HepG2 (cell line): ENCODE measurements at regions not wholly inside any gene's neighbourhood (a gene's known extent, or its start where the extent isn't known, plus 50 kb on each side); places are given as distances from the start of the nearest gene placed in this dataset.

ENCODE experiments used
- ATF2 ChIP-seq: sonication (generic); formaldehyde crosslinking; IDR thresholded peaks from 2 replicates; pipeline ENCODE4 v1.4.0; 2020; ENCODE audit warnings: missing genetic modification reagents
- CTCF ChIP-seq: sonication (generic); formaldehyde crosslinking; IDR thresholded peaks from 2 replicates; pipeline ENCODE4 v1.5.0; 2020; ENCODE audit warnings: mild to moderate bottlenecking, missing genetic modification reagents, moderate library complexity
- E2F5 ChIP-seq: sonication (generic); formaldehyde crosslinking; conservative IDR thresholded peaks from 2 replicates; pipeline ENCODE4 v1.4.0; 2020; ENCODE audit warnings: missing genetic modification reagents
- FOXM1 ChIP-seq: sonication (generic); formaldehyde crosslinking; IDR thresholded peaks from 2 replicates; pipeline ENCODE4 v1.5.0; 2020; ENCODE audit warnings: missing genetic modification reagents
- MXD4 ChIP-seq: IDR thresholded peaks from 2 replicates; pipeline ENCODE4 v1.6.1; 2016; ENCODE audit warnings: mild to moderate bottlenecking, missing biosample characterization, missing genetic modification reagents
- NFYB ChIP-seq: sonication (generic); formaldehyde crosslinking; IDR thresholded peaks from 2 replicates; pipeline ENCODE4 v1.4.0; 2020; ENCODE audit warnings: missing genetic modification reagents
- POLR2AphosphoS2 ChIP-seq: IDR thresholded peaks from 2 replicates; pipeline ENCODE4 v1.6.1; 2011; ENCODE audit warnings: low read depth, low read length, improper control_type of control experiment
- POLR2AphosphoS5 ChIP-seq: IDR thresholded peaks from 2 replicates; pipeline ENCODE4 v1.6.1; 2012; ENCODE audit warnings: low read depth, low read length
- ZFP1 ChIP-seq: IDR thresholded peaks from 2 replicates; pipeline ENCODE4 v1.6.1; 2016

GRCh38 chr2:37862620-37863019, 62.5 kb upstream of the RMDN2 start:
- TF ChIP-seq POLR2AphosphoS5 (no peak), CTCF (CRISPR knock-in tag) (no peak), FOXM1 (no peak), POLR2AphosphoS2 (no peak), NFYB (CRISPR knock-in tag) (no peak), ZFP1 (CRISPR knock-in tag) (no peak), ATF2 (CRISPR knock-in tag) (no peak), MXD4 (CRISPR knock-in tag) (no peak), E2F5 (CRISPR knock-in tag) (no peak)
